ENCODE measurements at regions not wholly inside any gene's neighbourhood (a gene's known extent, or its start where the extent isn't known, plus 50 kb on each side); places are given as distances from the start of the nearest gene placed in this dataset.

- DNase-seq (ENCODE audit: low read depth in 2 of 2), result no peak
Measured at GRCh38 chr22:49088801-49089791, 738.6 kb downstream of the BRD1 start.

- no peak for DNase-seq (ENCODE audit: low read depth in 2 of 2)
Measured at GRCh38 chr22:49087716-49088601, 739.7 kb downstream of the BRD1 start.

DNA sequence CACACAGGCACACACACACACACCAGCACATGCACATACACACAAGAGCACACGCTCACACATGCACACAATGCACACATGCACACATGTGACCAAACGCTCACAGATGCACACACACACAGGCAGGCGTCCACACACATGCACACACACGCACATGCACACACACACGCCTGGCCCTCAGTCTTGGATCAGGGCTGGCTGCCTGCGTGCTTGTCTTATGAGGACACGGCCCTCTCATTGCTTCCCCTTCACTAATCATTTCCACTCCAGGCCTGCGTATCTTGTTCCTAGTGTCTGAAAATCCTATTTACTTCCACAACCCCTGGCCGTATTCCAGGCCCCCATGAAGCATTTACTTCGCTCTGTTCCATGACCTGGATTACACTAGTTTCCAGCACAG, 740.5 kb downstream of the BRD1 start:
- no peak for DNase-seq (ENCODE audit: low read depth in 2 of 2)

DNA sequence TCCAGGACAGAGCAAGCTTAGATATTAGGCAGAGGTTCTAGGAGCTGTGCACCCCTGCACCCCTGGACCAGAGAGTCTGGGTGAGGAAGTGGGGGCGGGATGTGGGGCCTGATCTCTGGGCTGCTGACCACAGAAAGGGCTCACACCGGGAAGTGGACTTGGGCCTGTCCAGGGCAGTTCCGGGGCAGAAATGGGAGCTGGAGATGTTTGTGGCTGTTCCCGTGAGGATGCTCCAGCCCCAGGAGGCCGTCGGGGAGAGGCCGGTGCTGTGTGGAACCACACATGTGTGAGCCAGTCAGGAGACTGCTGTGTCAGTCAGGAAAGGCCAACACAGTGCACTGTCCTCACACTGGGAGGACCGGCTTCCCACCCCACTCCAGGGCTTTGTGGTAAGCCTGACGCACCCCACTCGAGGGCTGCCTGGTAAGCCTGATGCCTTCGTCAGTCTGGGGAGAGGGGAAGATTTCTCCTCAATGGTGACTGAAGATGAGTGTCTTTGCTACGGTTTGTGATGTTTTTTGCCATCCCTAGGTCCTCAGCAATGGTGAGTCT, 741.0 kb downstream of the BRD1 start:
- no peak for DNase-seq (ENCODE audit: low read depth in 2 of 2)

DNA sequence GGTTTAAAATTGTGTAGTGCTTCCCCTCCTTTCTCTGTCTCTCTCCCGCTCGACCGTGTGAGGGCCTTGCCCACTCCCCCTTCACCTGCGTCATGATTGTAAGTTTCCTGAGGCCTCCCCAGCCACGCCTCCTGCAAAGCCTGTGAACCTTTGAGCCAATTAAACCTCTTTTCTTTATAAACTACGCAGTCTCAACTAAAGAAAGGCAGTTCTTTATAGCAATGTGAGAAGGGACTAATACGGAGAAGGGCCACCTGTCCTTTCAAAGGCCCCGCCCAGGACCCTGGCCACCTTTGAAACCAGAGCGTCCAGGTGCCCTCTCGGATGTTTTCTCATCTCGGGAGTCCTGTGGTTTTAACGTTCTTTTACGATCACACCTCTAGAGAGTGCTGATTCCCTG, 741.5 kb downstream of the BRD1 start:
- DNase-seq (ENCODE audit: low read depth in 2 of 2), result no peak

DNA sequence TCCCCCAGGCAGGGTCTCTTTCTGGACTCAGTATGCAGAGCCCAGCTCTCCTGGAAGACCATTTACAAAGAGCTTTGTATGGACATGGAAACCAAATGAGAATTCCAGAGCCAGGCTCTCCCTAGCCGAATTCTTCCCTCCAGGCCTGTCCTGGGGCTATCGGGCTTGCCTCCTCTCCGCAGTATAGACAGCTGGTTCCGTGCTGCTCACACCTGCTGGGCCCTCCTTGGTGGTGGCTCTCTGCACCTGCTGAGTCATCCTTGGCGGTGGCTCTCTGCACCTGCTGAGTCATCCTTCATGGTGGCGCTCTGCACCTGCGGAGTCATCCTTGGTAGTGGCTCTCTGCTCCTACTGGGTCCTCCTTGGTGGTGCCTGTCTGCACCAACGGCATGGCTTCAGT, 743.5 kb downstream of the BRD1 start:
- DNase-seq (ENCODE audit: low read depth in 2 of 2), result no peak

DNA sequence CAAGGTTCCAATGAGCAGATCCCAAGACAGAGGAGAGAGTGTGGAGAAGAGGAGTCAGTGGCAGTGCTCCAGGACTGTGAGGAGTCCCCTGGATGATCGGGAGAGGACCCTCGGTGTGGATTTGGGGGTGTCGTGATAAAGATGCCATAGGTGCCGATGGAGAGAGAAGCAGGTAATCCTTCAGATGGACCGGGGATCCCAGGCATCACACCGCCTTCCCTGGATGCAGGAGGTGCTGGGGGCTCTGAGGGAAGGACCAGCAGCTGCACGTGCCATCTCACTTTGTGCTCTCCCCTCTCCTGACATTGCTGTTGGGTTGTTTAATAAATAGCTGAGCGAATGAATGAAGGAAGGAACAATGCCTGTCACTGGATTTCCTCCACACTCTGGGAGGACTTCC, 744.1 kb downstream of the BRD1 start:
- DNase-seq (ENCODE audit: low read depth in 2 of 2), result no peak

- DNase-seq (ENCODE audit: low read depth in 2 of 2), result no peak
Measured at GRCh38 chr22:49082451-49082850, 745.2 kb downstream of the BRD1 start.

DNA sequence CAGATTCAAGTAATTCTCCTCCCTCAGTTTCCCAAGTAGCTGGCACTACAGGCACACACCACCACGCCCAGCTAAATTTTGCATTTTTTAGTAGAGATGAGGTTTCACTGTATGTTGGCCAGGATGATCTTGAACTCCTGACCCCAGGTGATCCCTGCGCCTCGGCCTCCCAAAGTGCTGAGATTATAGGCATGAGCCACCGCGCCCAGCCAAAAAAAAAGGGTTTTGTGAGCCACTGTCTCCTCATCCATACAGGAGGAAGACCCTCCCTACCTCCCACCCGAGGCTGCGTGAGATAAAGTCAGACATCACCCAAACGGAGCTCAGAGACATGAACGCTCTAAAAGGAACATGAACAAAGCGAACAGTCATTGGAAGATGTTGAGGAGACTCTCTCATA, 745.7 kb downstream of the BRD1 start:
- DNase-seq (ENCODE audit: low read depth in 2 of 2), result no peak

GRCh38 chr22:49081261-49081666, 746.4 kb downstream of the BRD1 start:
- no peak for DNase-seq (ENCODE audit: low read depth in 2 of 2)

DNA sequence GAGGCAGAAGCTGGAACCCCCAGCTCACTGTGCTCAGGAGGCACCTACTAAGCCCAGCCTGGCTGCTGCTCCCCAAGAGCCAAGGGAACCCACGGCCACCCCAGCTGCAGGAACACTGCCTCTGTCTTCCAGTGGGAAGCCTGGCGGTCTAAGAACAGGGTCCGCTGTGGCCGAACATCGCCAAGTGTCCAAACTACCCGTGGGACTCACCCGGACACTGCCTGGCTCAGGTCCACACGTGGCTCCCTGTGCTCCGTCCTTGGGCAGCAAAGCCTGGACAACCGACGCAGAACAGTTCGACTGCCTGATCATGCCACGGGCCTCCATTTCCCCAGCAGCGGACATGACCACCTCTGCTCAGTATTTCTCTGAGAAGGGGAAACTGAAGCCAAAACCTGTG, 747.0 kb downstream of the BRD1 start:
- no peak for DNase-seq (ENCODE audit: low read depth in 2 of 2)

DNA sequence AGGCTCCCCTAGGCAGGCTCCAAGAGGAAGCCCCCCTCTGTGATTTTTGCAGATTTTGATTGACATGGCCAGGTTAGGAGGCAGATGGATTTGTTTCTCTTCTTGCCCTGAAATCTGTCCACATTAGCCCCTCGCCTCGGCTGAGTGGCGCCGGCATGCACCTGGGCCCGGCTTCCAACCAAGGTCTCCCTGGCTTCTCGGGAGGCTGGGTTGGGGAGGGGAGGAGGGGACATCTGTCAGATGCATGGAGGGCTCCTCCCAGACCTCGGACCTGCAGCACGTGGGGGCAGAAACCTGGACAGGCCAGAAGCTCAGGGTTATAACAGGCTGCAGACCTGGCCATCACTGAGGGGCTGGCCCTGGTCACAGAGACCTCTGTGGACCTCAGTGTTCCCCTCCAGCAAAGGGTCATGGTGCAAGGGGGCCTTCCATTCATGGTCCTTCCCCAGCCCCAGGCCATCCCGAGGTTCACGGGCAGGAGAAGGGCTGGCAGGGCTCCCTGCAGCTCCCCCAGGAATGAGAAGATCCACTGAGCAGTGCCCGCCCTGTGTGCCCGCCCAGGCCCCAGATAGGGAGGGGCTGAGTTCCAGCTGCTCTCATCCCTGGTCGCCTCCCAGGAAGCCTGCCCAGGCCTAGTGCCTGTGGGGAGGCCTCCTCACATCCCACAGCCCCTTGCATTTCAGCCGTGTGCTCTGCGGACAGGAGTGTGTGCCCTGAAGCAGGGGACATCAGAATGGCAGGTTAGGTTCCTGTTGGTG, 747.8 kb downstream of the BRD1 start:
- DNase-seq (ENCODE audit: low read depth in 2 of 2), result no peak

DNA sequence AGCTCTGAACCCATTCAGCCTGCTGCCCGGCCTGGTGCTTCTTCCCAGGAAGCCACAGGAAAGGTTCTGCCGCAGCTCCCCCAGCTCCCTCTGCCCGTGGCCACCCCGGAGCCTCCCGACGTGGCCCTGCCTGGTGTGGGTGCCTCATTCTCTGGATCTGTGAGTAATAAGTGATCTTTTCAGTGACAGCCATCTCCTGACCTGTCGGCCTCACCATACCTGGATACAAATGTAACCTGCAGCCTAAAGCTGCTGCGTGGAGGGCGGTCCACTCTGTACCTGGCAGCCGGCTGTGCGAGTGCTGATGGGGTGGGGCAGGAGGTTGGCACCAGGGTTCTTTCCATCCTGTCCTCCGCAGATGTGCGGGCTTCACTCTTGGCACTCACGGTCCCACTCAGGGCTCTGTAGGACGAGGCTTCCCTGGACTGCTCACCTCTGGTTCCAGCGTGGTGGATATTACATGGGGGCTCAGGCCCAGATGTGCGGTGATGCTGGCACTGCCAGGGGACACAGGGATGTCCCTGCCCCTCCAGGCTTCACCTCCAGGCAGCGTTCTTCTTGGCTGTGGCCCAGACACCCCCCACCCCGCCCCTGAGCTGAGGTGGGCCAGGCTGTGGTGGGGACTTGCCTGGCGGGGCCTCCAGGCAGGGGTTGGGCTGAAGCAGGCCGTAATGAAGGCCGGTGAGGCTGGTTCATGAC, 748.5 kb downstream of the BRD1 start:
- DNase-seq (ENCODE audit: low read depth in 2 of 2), result no peak

DNA sequence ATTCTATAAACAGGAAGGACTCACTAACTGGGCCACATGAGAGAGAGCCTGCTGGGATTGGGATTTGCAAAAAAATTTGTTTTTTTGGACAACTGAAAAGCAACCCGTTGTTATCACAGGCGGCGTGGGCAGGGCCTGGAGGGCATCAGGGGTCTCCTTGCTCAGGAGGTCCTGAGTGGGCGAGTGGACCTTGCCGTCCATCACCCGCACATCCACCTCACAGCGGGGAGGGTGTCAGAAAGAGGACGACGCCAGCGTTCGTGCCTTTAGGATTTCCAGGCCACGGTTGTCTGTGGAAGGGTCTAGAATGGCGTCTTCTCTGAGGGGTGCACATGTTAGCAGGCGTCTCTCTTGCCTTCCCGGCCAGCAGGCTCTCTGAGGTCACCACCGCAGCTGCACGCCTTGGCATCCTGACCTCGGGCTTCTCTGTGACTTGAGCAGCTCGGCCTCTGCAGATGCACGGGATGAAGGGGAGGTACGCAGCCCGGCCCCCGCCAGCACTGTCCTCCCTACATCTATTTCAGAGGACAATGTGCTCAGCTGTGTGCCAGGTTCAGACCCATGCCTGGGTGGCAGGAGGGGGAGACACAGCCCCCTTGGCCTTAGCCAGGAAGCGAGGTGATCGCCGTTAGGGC, 749.5 kb downstream of the BRD1 start:
- no peak for DNase-seq (ENCODE audit: low read depth in 2 of 2)

DNA sequence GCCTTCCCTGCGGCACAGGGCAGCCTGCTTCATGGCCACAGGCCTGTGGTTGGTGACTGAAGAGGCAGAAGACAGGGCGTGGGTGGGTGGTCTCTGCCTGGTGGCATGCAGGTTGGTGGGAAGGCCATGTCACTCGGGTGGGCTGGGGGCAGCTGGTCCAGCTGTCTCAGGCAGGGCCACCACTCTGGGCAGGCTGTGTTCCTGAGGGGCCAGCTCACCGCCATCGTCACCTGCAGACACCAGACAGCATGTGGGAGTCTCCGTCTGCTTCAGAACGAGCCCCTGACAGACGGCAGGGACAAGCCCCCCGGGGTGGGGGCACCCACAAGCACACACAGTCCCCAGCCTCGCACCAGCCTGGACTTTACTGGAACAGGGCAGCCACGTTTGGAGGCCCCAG, 750.1 kb downstream of the BRD1 start:
- no peak for DNase-seq (ENCODE audit: low read depth in 2 of 2)

GRCh38 chr22:49077036-49077393, 750.7 kb downstream of the BRD1 start:
- no peak for DNase-seq (ENCODE audit: low read depth in 2 of 2)

GRCh38 chr22:49076300-49077035, 751.2 kb downstream of the BRD1 start:
- no peak for DNase-seq (ENCODE audit: low read depth in 2 of 2)

- no peak for DNase-seq (ENCODE audit: low read depth in 2 of 2)
Measured at GRCh38 chr22:49075150-49075549, 752.5 kb downstream of the BRD1 start.

DNA sequence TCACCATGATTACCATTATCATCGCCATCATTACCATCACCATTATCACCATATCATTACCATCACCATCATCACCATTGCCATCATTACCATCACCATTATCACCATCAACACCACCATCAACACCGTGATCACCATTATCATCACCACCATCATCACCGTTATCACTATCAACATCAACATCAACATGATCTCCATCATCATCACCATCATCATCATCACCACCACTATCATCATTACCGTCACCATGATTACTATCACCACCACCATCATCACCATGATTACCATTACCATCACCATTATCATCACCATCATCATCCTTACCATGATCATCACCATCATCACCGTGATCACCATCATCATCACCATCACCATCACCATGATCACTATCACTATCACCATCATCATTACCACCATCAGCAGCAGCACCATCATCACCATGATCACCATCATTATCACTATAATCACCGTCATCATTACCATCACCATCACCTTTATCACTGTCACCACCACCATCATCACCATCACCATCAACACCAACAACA, 753.7 kb downstream of the BRD1 start:
- no peak for DNase-seq (ENCODE audit: low read depth in 2 of 2)

All from dermis microvascular lymphatic vessel endothelial cell (primary cell).